H9 (cell line): ENCODE measurements at regions not wholly inside any gene's neighbourhood (a gene's known extent, or its start where the extent isn't known, plus 50 kb on each side); places are given as distances from the start of the nearest gene placed in this dataset.

ENCODE experiments used
- DNase-seq: peaks from one replicate; pipeline ENCODE4 v3.0.0-alpha.2; 2017
- H2AFZ ChIP-seq: one replicate; pipeline ENCODE4 v1.6.1; 2013; ENCODE audit warnings: mild to moderate bottlenecking, low read length, control low read depth, moderate library complexity
- H2AK5ac ChIP-seq: 2 replicates; pipeline ENCODE4 v1.6.1; 2013; ENCODE audit warnings: low read length, control low read depth, mixed read lengths; ENCODE audit not compliant: insufficient read length
- H2BK120ac ChIP-seq: one replicate; pipeline ENCODE4 v1.6.1; 2013; ENCODE audit warnings: low read depth, mild to moderate bottlenecking, low read length, control low read depth, inconsistent platforms; ENCODE audit not compliant: poor library complexity, severe bottlenecking
- H2BK12ac ChIP-seq: 2 replicates; pipeline ENCODE4 v1.6.1; 2013; ENCODE audit warnings: low read length, control low read depth, mixed read lengths, low read depth; ENCODE audit not compliant: insufficient read length
- H2BK15ac ChIP-seq: 2 replicates; pipeline ENCODE4 v1.6.1; 2013; ENCODE audit warnings: low read depth, low read length, control low read depth
- H2BK20ac ChIP-seq: one replicate; pipeline ENCODE4 v1.6.1; 2013; ENCODE audit warnings: low read depth, mild to moderate bottlenecking, low read length, control low read depth, inconsistent platforms; ENCODE audit not compliant: poor library complexity, severe bottlenecking
- H2BK5ac ChIP-seq: 2 replicates; pipeline ENCODE4 v1.6.1; 2013; ENCODE audit warnings: low read length, control low read depth, mixed read lengths; ENCODE audit not compliant: insufficient read length
- H3K14ac ChIP-seq: 2 replicates; pipeline ENCODE4 v1.6.1; 2013; ENCODE audit warnings: low read length, control low read depth; ENCODE audit not compliant: insufficient read depth
- H3K18ac ChIP-seq: 2 replicates; pipeline ENCODE4 v1.6.1; 2013; ENCODE audit warnings: low read depth, mild to moderate bottlenecking, mixed read lengths, low read length, control low read depth; ENCODE audit not compliant: insufficient read length
- H3K23ac ChIP-seq: 2 replicates; pipeline ENCODE4 v1.6.1; 2013; ENCODE audit warnings: low read length, control low read depth, mixed read lengths, low read depth; ENCODE audit not compliant: insufficient read length
- H3K23me2 ChIP-seq: 2 replicates; pipeline ENCODE4 v1.6.1; 2013; ENCODE audit warnings: low read depth, mild to moderate bottlenecking, mixed read lengths, low read length, control low read depth; ENCODE audit not compliant: insufficient read length, poor library complexity, severe bottlenecking
- H3K27ac ChIP-seq: 2 replicates; pipeline ENCODE4 v1.5.1; 2013; ENCODE audit warnings: low read length, control low read depth, mixed read lengths, low read depth; ENCODE audit not compliant: insufficient read length
- H3K27me3 ChIP-seq: 2 replicates; pipeline ENCODE4 v1.6.1; 2013; ENCODE audit warnings: low read length, control low read depth, inconsistent platforms; ENCODE audit not compliant: insufficient read depth
- H3K4ac ChIP-seq: 2 replicates; pipeline ENCODE4 v1.6.1; 2013; ENCODE audit warnings: low read depth, mild to moderate bottlenecking, control low read depth, inconsistent platforms, low read length, moderate library complexity
- H3K4me1 ChIP-seq: 2 replicates; pipeline ENCODE4 v1.6.1; 2013; ENCODE audit warnings: low read length, control low read depth, inconsistent platforms; ENCODE audit not compliant: insufficient read depth
- H3K4me2 ChIP-seq: 2 replicates; pipeline ENCODE4 v1.6.1; 2013; ENCODE audit warnings: low read length, control low read depth, mixed read lengths; ENCODE audit not compliant: insufficient read length, insufficient read depth
- H3K56ac ChIP-seq: 2 replicates; pipeline ENCODE4 v1.6.1; 2013; ENCODE audit warnings: low read depth, mild to moderate bottlenecking, mixed read lengths, low read length, control low read depth; ENCODE audit not compliant: insufficient read length
- H3K79me1 ChIP-seq: 2 replicates; pipeline ENCODE4 v1.6.1; 2013; ENCODE audit warnings: low read depth, mild to moderate bottlenecking, moderate library complexity, low read length, control low read depth, inconsistent platforms; ENCODE audit not compliant: insufficient read depth, poor library complexity, severe bottlenecking
- H3K79me2 ChIP-seq: 2 replicates; pipeline ENCODE4 v1.6.1; 2013; ENCODE audit warnings: low read length, control low read depth, inconsistent platforms; ENCODE audit not compliant: insufficient read depth
- H3K9ac ChIP-seq: 2 replicates; pipeline ENCODE4 v1.6.1; 2013; ENCODE audit warnings: low read length, control low read depth, mixed read lengths; ENCODE audit not compliant: insufficient read length; ENCODE audit errors: extremely low read depth
- H3K9me3 ChIP-seq: one replicate; pipeline ENCODE4 v1.6.1; 2013; ENCODE audit warnings: low read depth, low read length, inconsistent platforms; ENCODE audit not compliant: control insufficient read depth
- H3T11ph ChIP-seq: one replicate; pipeline ENCODE4 v1.6.1; 2013; ENCODE audit warnings: mild to moderate bottlenecking, low read length, control low read depth, inconsistent platforms
- H4K20me1 ChIP-seq: one replicate; pipeline ENCODE4 v1.6.1; 2013; ENCODE audit not compliant: control insufficient read depth, insufficient read length, insufficient read depth
- H4K5ac ChIP-seq: 2 replicates; pipeline ENCODE4 v1.6.1; 2013; ENCODE audit warnings: low read depth, mild to moderate bottlenecking, mixed read lengths, low read length, control low read depth; ENCODE audit not compliant: insufficient read length
- H4K8ac ChIP-seq: replicated peaks from 2 replicates; pipeline ENCODE4 v1.6.1; 2013; ENCODE audit warnings: low read length, control low read depth, mixed read lengths, low read depth; ENCODE audit not compliant: insufficient read length
- H4K91ac ChIP-seq: 2 replicates; pipeline ENCODE4 v1.6.1; 2013; ENCODE audit warnings: low read depth, mild to moderate bottlenecking, moderate library complexity, mixed read lengths, low read length, control low read depth; ENCODE audit not compliant: insufficient read length
- H3K27ac Mint-ChIP-seq, 3 experiments: 2 replicates in 2 of 3; 3 replicates in 1 of 3; pipeline ENCODE4 v1.8.0; 2020 to 2021; ENCODE audit warnings: mixed read lengths in 3 of 3, mild to moderate bottlenecking in 1 of 3, moderate library complexity in 1 of 3
- H3K27me3 Mint-ChIP-seq: 2 replicates; pipeline ENCODE4 v1.8.0; 2021; ENCODE audit warnings: low read depth, mild to moderate bottlenecking, moderate library complexity, mixed read lengths
- H3K36me3 Mint-ChIP-seq, 3 experiments: 2 replicates in 2 of 3; 3 replicates in 1 of 3; pipeline ENCODE4 v1.8.0; 2020 to 2021; ENCODE audit warnings: low read depth in 3 of 3, mixed read lengths in 3 of 3; ENCODE audit not compliant: insufficient read depth in 1 of 3
- H3K4me1 Mint-ChIP-seq, 2 experiments: 2 replicates each; pipeline ENCODE4 v1.8.0; 2020; ENCODE audit warnings: mixed read lengths in 2 of 2
- H3K4me3 Mint-ChIP-seq, 2 experiments: 2 replicates in 1 of 2; 3 replicates in 1 of 2; pipeline ENCODE4 v1.8.0; 2020 to 2021; ENCODE audit warnings: mild to moderate bottlenecking in 2 of 2, mixed read lengths in 2 of 2, moderate library complexity in 1 of 2
- H3K9me3 Mint-ChIP-seq, 2 experiments: 2 replicates in 1 of 2; 3 replicates in 1 of 2; pipeline ENCODE4 v1.8.0; 2020; ENCODE audit warnings: mild to moderate bottlenecking in 2 of 2, mixed read lengths in 2 of 2, moderate library complexity in 1 of 2
- WGBS: extraction: QIAGEN DNeasy Blood & Tissue Kit; methylation state at CpG from one replicate; pipeline ENCODE4 v1.1.7; 2013; ENCODE audit warnings: missing lambda C conversion rate, low lambda C conversion rate, mixed read lengths; ENCODE audit not compliant: insufficient read length; ENCODE audit errors: extremely low coverage; 5-methylcytosine and 5-hydroxymethylcytosine counted together
- TF ChIP-seq, protein P1 (sequence below): fragments of 200-600 bp; sonication (generic); conservative IDR thresholded peaks from 3 replicates; pipeline ENCODE4 v1.8.0; 2021; ENCODE audit warnings: antibody characterized with exemption, mild to moderate bottlenecking

DNA sequence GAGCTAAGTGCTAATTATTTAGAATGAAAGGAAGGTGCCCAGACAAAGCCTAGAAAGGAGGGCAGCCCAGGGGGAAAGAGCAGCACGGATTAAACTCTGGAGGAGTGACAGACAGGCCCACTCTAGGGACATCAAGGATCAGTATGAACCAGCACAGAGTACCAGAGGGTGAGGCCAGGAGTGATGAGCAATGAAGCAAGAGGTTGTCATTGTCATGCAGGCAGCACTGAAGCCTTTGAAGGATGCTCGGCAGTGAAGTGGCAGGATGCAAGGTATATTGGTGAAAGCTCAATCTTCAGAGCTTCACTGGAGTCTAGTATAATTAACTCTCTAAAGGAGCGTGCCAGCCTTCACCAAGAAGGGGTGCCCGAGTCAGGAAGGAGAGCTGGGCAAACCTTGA is 112.0 kb upstream of the INHBA start:
- Mint-ChIP-seq H3K36me3 (peaks cover 9 to 16% (median 10%) of the 10 kb centered on the region in 3 experiments), H3K9me3 (peaks cover 10 to 14% of the 10 kb centered on the region in 2 experiments), H3K27me3 (no peaks in the 10 kb centered on the region; the same call in 1 of the 2 replicates), H3K27ac (no peak overlapping the region), H3K4me1 (peaks cover 35 to 38% of the 10 kb centered on the region in 2 experiments), H3K4me3 (no peak overlapping the region)
- Histone ChIP-seq H2AFZ (no peak overlapping the region), H4K91ac (no peak overlapping the region), H3K4me2 (no peak overlapping the region), H2BK15ac (no peak overlapping the region), H3K9ac (no peak overlapping the region), H4K20me1 (no peaks in the 10 kb centered on the region), H3K23ac (no peak overlapping the region), H2BK20ac (no peak overlapping the region), H3K14ac (no peak overlapping the region), H3K56ac (no peak overlapping the region), H3K4me1 (no peaks in the 10 kb centered on the region; the same call in 1 of the 2 replicates), H3K79me1 (no peaks in the 10 kb centered on the region), H3K4ac (no peak overlapping the region), H3K9me3 (peaks cover 6% of the 10 kb centered on the region), H3T11ph (no peak overlapping the region), H2BK5ac (no peak overlapping the region), H3K27ac (no peak overlapping the region), H3K79me2 (no peaks in the 10 kb centered on the region), H3K23me2 (no peaks in the 10 kb centered on the region), H2AK5ac (no peak overlapping the region), H2BK120ac (no peak overlapping the region), H3K27me3 (no peaks in the 10 kb centered on the region), H4K5ac (no peak overlapping the region), H4K8ac (no peak overlapping the region), H3K18ac (no peak overlapping the region), H2BK12ac (no peak overlapping the region)
- no CpG with 5 or more reads among the region's 4 CpGs for WGBS
- TF ChIP-seq, protein P1, sequence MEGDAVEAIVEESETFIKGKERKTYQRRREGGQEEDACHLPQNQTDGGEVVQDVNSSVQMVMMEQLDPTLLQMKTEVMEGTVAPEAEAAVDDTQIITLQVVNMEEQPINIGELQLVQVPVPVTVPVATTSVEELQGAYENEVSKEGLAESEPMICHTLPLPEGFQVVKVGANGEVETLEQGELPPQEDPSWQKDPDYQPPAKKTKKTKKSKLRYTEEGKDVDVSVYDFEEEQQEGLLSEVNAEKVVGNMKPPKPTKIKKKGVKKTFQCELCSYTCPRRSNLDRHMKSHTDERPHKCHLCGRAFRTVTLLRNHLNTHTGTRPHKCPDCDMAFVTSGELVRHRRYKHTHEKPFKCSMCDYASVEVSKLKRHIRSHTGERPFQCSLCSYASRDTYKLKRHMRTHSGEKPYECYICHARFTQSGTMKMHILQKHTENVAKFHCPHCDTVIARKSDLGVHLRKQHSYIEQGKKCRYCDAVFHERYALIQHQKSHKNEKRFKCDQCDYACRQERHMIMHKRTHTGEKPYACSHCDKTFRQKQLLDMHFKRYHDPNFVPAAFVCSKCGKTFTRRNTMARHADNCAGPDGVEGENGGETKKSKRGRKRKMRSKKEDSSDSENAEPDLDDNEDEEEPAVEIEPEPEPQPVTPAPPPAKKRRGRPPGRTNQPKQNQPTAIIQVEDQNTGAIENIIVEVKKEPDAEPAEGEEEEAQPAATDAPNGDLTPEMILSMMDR = no peak
- no peak for DNase-seq
